Activated CD4-positive, alpha-beta T cell treated with anti-CD3 and anti-CD28 coated beads, Interleukin-10, Interleukin-2, amounts not matched to agents 100 ng/mL and 50 ng/mL, durations not matched to agents 16 hours and 8 hours (primary cell): ENCODE measurements at regions not wholly inside any gene's neighbourhood (a gene's known extent, or its start where the extent isn't known, plus 50 kb on each side); places are given as distances from the start of the nearest gene placed in this dataset.
"Not testable (repeated sequence)": the region's sequence is repeated elsewhere in the genome, so short reads cannot be mapped to it uniquely, and the experiment has no call there.

Experiments used
- DNase-seq: peaks from one replicate; pipeline ENCODE4 v3.0.0-alpha.2; 2020

GRCh38 chr2:18976168-18976961, 382.1 kb downstream of the OSR1 start:
- DNase-seq = no peak

GRCh38 chr2:18975506-18976167, 382.8 kb downstream of the OSR1 start:
- DNase-seq = no peak

- DNase-seq = no peak
These were observed 382.3 kb upstream of the NT5C1B start for GRCh38 chr2:18971628-18972027.

- no peak for DNase-seq
These were observed 381.7 kb upstream of the NT5C1B start for GRCh38 chr2:18971069-18971378.

- no peak for DNase-seq
These were observed 376.8 kb upstream of the NT5C1B start for GRCh38 chr2:18966131-18966530.

GRCh38 chr2:18963739-18964256, 374.4 kb upstream of the NT5C1B start:
- not testable (repeated sequence) for DNase-seq

GRCh38 chr2:18961991-18962421, 372.6 kb upstream of the NT5C1B start:
- no peak for DNase-seq

- no peak for DNase-seq
These were observed 370.8 kb upstream of the NT5C1B start for GRCh38 chr2:18959952-18960717.

- no peak for DNase-seq
These were observed 369.8 kb upstream of the NT5C1B start for GRCh38 chr2:18959200-18959599.

- DNase-seq = no peak
These were observed 368.5 kb upstream of the NT5C1B start for GRCh38 chr2:18957909-18958308.

- DNase-seq = no peak
These were observed 361.0 kb upstream of the NT5C1B start for GRCh38 chr2:18950361-18950851.

GRCh38 chr2:18949871-18950270, 360.5 kb upstream of the NT5C1B start:
- DNase-seq = no peak

- no peak for DNase-seq
These were observed 350.8 kb upstream of the NT5C1B start for GRCh38 chr2:18940184-18940583.

- DNase-seq = not testable (repeated sequence)
These were observed 350.4 kb upstream of the NT5C1B start for GRCh38 chr2:18939740-18940139.

- no peak for DNase-seq
These were observed 345.5 kb upstream of the NT5C1B start for GRCh38 chr2:18934886-18935285.

- DNase-seq = no peak
These were observed 343.5 kb upstream of the NT5C1B start for GRCh38 chr2:18932853-18933252.

- DNase-seq = no peak
These were observed 341.6 kb upstream of the NT5C1B start for GRCh38 chr2:18930971-18931370.

- DNase-seq = no peak
These were observed 338.3 kb upstream of the NT5C1B start for GRCh38 chr2:18927525-18928232.

GRCh38 chr2:18926631-18927524, 337.5 kb upstream of the NT5C1B start:
- DNase-seq = no peak

GRCh38 chr2:18925296-18925695, 335.9 kb upstream of the NT5C1B start:
- no peak for DNase-seq

GRCh38 chr2:18924886-18925285, 335.5 kb upstream of the NT5C1B start:
- no peak for DNase-seq

- no peak for DNase-seq
These were observed 335.0 kb upstream of the NT5C1B start for GRCh38 chr2:18924386-18924785.
